Hepatocyte (in vitro differentiated cells): ENCODE measurements at regions not wholly inside any gene's neighbourhood (a gene's known extent, or its start where the extent isn't known, plus 50 kb on each side); places are given as distances from the start of the nearest gene placed in this dataset.

Source experiments
- DNase-seq: peaks from one replicate; pipeline ENCODE4 v3.0.0-alpha.2; 2016; ENCODE audit warnings: low spot score
- H2AFZ ChIP-seq: fragments of 200-600 bp; sonication (generic); 2 replicates; pipeline ENCODE4 v1.6.0; 2016; ENCODE audit warnings: antibody characterized with exemption, mild to moderate bottlenecking
- H3K27ac ChIP-seq: fragments of 200-600 bp; sonication (generic); 2 replicates; pipeline ENCODE4 v1.5.1; 2016; ENCODE audit warnings: mild to moderate bottlenecking
- H3K27me3 ChIP-seq: fragments of 200-600 bp; sonication (generic); 2 replicates; pipeline ENCODE4 v1.6.1; 2016
- H3K36me3 ChIP-seq: fragments of 200-600 bp; sonication (generic); replicated peaks from 2 replicates; pipeline ENCODE4 v1.5.1; 2016; ENCODE audit warnings: low read depth; ENCODE audit not compliant: insufficient read depth
- H3K4me1 ChIP-seq: fragments of 200-600 bp; sonication (generic); 2 replicates; pipeline ENCODE4 v1.5.1; 2016; ENCODE audit warnings: mild to moderate bottlenecking, moderate library complexity; ENCODE audit not compliant: insufficient read depth
- H3K4me2 ChIP-seq: fragments of 200-600 bp; sonication (generic); 2 replicates; pipeline ENCODE4 v1.6.0; 2016
- H3K4me3 ChIP-seq: fragments of 200-600 bp; sonication (generic); 2 replicates; pipeline ENCODE4 v1.5.1; 2016; ENCODE audit warnings: mild to moderate bottlenecking
- H3K79me2 ChIP-seq: fragments of 200-600 bp; sonication (generic); 2 replicates; pipeline ENCODE4 v1.6.0; 2017; ENCODE audit warnings: mild to moderate bottlenecking
- H3K9me2 ChIP-seq: fragments of 200-600 bp; sonication (generic); replicated peaks from 2 replicates; pipeline ENCODE4 v1.6.0; 2017; ENCODE audit warnings: mild to moderate bottlenecking; ENCODE audit not compliant: insufficient read depth
- H3K9me3 ChIP-seq: fragments of 200-600 bp; sonication (generic); 2 replicates; pipeline ENCODE4 v1.5.1; 2016; ENCODE audit warnings: low read depth, mild to moderate bottlenecking
- H4K20me1 ChIP-seq: fragments of 200-600 bp; sonication (generic); 2 replicates; pipeline ENCODE4 v1.6.0; 2016; ENCODE audit warnings: mild to moderate bottlenecking; ENCODE audit not compliant: insufficient read depth, poor library complexity, severe bottlenecking
- EZH2 ChIP-seq: fragments of 200-600 bp; sonication (generic); IDR thresholded peaks from 2 replicates; pipeline ENCODE4 v1.6.1; 2016; ENCODE audit warnings: antibody characterized with exemption, mild to moderate bottlenecking, borderline replicate concordance
- EZH2phosphoT487 ChIP-seq: fragments of 200-600 bp; sonication (generic); IDR thresholded peaks from one replicate; pipeline ENCODE4 v1.6.1; 2018; ENCODE audit warnings: antibody characterized with exemption, mild to moderate bottlenecking, low read depth, moderate library complexity; ENCODE audit not compliant: unreplicated experiment, severe bottlenecking
- whole genome bisulfite sequencing: methylation state at CpG from one replicate; pipeline ENCODE4 v1.1.6; 2016; ENCODE audit warnings: low lambda C conversion rate; ENCODE audit errors: missing lambda C conversion rate; 5-methylcytosine and 5-hydroxymethylcytosine counted together
- TF ChIP-seq, protein P1 (sequence below): fragments of 200-600 bp; sonication (generic); IDR thresholded peaks from 2 replicates; pipeline ENCODE4 v1.5.1; 2016; ENCODE audit warnings: antibody characterized with exemption, mild to moderate bottlenecking; ENCODE audit not compliant: poor library complexity

DNA sequence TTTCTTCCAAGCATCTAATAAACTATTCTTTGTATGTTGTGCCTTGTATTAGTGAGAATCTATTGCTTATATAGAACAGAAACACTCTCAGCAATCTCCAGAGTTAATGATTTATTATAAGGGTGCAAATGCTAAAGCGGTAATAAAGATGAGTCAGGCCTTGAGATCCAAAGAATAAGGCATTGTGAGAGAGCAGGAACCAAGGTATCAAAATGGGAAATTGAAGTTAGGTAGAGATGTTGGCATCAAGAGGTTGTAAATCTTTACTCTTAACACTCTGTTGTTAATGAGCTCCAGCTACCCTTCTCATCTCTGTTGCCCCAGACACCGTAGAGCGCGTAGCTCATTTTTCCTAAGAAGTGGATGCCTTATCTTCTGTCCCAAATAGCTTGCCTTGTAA, 375.2 kb downstream of the ARL4A start:
- WGBS: 80% methylated on average over 4 of the region's 4 CpGs

DNA sequence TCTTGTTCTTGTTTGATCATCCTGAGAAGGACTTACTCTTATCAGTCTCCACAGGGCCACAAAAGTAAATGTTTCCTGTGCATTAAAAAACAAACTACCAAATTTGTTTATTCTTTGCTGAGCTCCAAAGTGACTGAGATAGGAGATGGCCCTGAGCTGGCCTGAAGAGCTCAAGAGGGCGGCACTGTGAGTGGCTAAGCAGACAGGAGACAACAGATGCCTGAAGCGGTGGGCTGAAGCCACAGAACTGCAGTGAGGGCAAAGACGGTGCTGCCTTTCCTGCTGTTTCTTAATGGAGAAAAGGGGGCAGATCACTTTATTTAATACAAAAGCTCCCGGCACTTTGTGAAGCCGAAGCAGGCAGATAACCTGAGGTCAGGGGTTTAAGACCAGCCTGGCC, 379.6 kb downstream of the ARL4A start:
- H3K27me3 ChIP-seq: no peaks in the 10 kb centered on the region
- no peak overlapping the region for H3K4me3 ChIP-seq
- H3K36me3 ChIP-seq: no peaks in the 10 kb centered on the region
- H3K9me2 ChIP-seq: no peaks in the 10 kb centered on the region
- H3K9me3 ChIP-seq: no peaks in the 10 kb centered on the region
- H3K79me2 ChIP-seq: no peaks in the 10 kb centered on the region
- no peak overlapping the region for H3K4me2 ChIP-seq
- DNase-seq: peak; percentile 7
- no peak overlapping the region for H2AFZ ChIP-seq
- H3K27ac ChIP-seq: no peak overlapping the region
- whole genome bisulfite sequencing: 26% methylated on average over 5 of the region's 5 CpGs
- H3K4me1 ChIP-seq: peaks cover 3% of the 10 kb centered on the region
- H4K20me1 ChIP-seq: no peaks in the 10 kb centered on the region
- TF ChIP-seq EZH2phosphoT487: no peak
- TF ChIP-seq EZH2: no peak

More for the DNA sequence above, 375.2 kb downstream of the ARL4A start:
- H3K9me3 ChIP-seq: no peaks in the 10 kb centered on the region
- H3K36me3 ChIP-seq: no peaks in the 10 kb centered on the region
- TF ChIP-seq, protein P1, sequence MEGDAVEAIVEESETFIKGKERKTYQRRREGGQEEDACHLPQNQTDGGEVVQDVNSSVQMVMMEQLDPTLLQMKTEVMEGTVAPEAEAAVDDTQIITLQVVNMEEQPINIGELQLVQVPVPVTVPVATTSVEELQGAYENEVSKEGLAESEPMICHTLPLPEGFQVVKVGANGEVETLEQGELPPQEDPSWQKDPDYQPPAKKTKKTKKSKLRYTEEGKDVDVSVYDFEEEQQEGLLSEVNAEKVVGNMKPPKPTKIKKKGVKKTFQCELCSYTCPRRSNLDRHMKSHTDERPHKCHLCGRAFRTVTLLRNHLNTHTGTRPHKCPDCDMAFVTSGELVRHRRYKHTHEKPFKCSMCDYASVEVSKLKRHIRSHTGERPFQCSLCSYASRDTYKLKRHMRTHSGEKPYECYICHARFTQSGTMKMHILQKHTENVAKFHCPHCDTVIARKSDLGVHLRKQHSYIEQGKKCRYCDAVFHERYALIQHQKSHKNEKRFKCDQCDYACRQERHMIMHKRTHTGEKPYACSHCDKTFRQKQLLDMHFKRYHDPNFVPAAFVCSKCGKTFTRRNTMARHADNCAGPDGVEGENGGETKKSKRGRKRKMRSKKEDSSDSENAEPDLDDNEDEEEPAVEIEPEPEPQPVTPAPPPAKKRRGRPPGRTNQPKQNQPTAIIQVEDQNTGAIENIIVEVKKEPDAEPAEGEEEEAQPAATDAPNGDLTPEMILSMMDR: no peak
- TF ChIP-seq EZH2: no peak
- TF ChIP-seq EZH2phosphoT487: no peak
- H3K27me3 ChIP-seq: no peaks in the 10 kb centered on the region
- H2AFZ ChIP-seq: no peak overlapping the region
- no peaks in the 10 kb centered on the region for H3K79me2 ChIP-seq
- H3K4me1 ChIP-seq: peaks cover 3% of the 10 kb centered on the region
- peak; percentile 8 for DNase-seq
- no peak overlapping the region for H3K4me3 ChIP-seq
- no peaks in the 10 kb centered on the region for H3K9me2 ChIP-seq
- no peak overlapping the region for H3K4me2 ChIP-seq
- no peaks in the 10 kb centered on the region for H4K20me1 ChIP-seq
- no peak overlapping the region for H3K27ac ChIP-seq

DNA sequence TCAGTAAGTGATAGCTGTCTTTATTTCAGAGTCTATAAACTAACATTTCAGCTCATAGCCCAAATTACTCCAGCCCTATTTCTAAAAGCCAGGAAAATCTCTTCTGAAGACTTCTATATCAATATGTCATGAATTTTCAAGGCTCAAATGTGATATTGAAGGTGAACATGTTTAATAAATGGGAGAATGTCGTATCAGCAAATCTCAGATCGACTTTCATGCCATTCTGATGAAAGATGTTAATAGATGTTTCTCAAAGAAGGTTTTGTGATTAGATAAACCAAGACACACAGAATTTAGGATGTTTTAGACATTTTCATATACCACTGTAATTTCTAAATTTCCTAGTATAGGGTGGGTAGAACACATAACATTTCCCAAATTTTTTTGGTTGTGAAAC, 380.6 kb downstream of the ARL4A start:
- Histone ChIP-seq H3K4me2 (no peak overlapping the region), H3K9me2 (no peaks in the 10 kb centered on the region), H4K20me1 (no peaks in the 10 kb centered on the region), H3K27ac (no peak overlapping the region), H3K36me3 (no peaks in the 10 kb centered on the region), H3K27me3 (no peaks in the 10 kb centered on the region), H3K4me3 (no peak overlapping the region), H3K9me3 (no peaks in the 10 kb centered on the region), H3K4me1 (peaks cover 3% of the 10 kb centered on the region), H2AFZ (no peak overlapping the region), H3K79me2 (no peaks in the 10 kb centered on the region)
- WGBS: 89% methylated on average over 2 of the region's 2 CpGs
- no peak for TF ChIP-seq EZH2phosphoT487
- TF ChIP-seq, protein P1: no peak
- TF ChIP-seq EZH2: no peak
- no peak for DNase-seq

DNA sequence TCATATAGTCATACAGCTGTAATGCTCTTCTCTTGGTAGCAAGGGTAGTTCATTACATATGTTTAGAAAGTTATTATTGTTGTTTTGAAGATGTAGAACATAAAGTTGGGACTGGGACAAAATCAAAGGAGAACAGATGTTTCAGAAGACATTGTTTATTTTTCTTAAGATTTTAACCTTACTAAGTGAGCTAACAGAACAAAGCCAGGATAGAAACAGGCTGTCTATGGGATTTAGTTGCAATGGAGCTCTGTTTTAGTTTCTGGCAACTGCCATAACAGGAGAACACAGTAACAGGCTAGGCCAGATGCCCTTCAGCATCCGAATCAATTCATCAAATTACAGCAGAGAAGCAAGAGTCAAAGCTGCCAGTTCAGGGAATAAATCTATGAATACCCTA, 382.4 kb downstream of the ARL4A start:
- H2AFZ ChIP-seq: no peak overlapping the region
- H3K9me2 ChIP-seq: no peaks in the 10 kb centered on the region
- H3K27me3 ChIP-seq: no peaks in the 10 kb centered on the region
- H3K4me2 ChIP-seq: no peak overlapping the region
- WGBS: 68% methylated on average over 1 of the region's 1 CpG
- peaks cover 3% of the 10 kb centered on the region for H3K4me1 ChIP-seq
- no peak overlapping the region for H3K4me3 ChIP-seq
- no peaks in the 10 kb centered on the region for H3K79me2 ChIP-seq
- no peaks in the 10 kb centered on the region for H3K36me3 ChIP-seq
- H3K9me3 ChIP-seq: no peaks in the 10 kb centered on the region
- DNase-seq: no peak
- no peaks in the 10 kb centered on the region for H4K20me1 ChIP-seq
- TF ChIP-seq EZH2 (no peak), EZH2phosphoT487 (no peak)
- TF ChIP-seq, protein P1: no peak
- H3K27ac ChIP-seq: no peak overlapping the region
